Mammary epithelial cell (primary cell): ENCODE measurements at regions not wholly inside any gene's neighbourhood (a gene's known extent, or its start where the extent isn't known, plus 50 kb on each side); places are given as distances from the start of the nearest gene placed in this dataset.

ENCODE experiments used
- CTCF ChIP-seq, 2 donors: IDR thresholded peaks in 1 of 2; conservative IDR thresholded peaks in 1 of 2; 2 replicates each; pipeline ENCODE4 v1.5.1; 2011 to 2012; ENCODE audit warnings: inconsistent platforms in 2 of 2, low read length in 2 of 2, mild to moderate bottlenecking in 2 of 2, control low read depth in 1 of 2, low read depth in 1 of 2; ENCODE audit not compliant: insufficient read depth in 1 of 2; ENCODE audit errors: extremely low read depth in 1 of 2
- EZH2 ChIP-seq: IDR thresholded peaks from 2 replicates; pipeline ENCODE4 v1.6.1; 2012; ENCODE audit warnings: low read length, inconsistent platforms, borderline replicate concordance

DNA sequence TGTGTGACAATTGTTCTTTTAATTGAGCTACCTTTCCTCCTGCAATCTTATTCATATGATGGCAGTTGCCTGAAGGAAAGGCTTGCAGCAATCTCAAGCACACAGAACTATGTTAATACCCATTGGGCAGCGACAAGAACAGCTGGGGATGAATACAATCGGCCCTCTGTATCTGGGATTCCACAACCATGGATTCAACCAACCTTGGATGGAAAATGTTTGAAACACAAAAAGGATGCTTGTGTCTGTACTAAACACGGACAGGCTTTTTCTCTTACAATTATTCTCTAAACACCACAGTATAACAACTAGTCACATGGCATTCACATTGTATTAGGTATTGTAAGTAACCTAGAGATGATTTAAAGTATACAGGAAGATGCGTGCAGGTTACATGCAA, 256.1 kb upstream of the SIX2 start:
- TF ChIP-seq CTCF (conservative IDR thresholded peaks at IDR 0.05 in 1 of 2, IDR thresholded peaks at IDR 0.05 in 1 of 2; ENCODE audit: extremely low read depth in 1 of 2, insufficient read depth in 1 of 2, low read depth in 1 of 2, low read length in 2 of 2), result no peak
- TF ChIP-seq EZH2, result no peak
